ENCODE measurements at regions not wholly inside any gene's neighbourhood (a gene's known extent, or its start where the extent isn't known, plus 50 kb on each side); places are given as distances from the start of the nearest gene placed in this dataset.

DNA sequence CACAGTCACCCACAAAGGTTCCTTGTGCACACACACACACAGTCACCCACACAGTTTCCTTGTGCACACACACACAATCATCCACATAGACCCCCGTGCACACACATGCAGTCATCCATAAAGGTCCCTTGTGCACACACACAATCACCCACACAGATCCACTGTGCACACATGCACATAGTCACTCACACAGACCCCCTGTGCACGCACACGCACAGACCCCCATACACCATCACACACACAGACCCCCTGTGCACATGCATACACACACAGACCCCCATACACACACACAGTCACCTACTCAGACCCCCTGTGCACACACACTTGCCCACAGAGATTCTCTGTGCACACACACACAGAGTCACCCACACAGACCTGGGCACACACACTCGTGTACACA lies 107.1 kb downstream of the HSPH1 start:
- no peak for TF ChIP-seq CTCF (IDR thresholded peaks at IDR 0.05; ENCODE audit: extremely low read depth, missing control alignments)
- no peak for DNase-seq (ENCODE audit: low spot score)

DNA sequence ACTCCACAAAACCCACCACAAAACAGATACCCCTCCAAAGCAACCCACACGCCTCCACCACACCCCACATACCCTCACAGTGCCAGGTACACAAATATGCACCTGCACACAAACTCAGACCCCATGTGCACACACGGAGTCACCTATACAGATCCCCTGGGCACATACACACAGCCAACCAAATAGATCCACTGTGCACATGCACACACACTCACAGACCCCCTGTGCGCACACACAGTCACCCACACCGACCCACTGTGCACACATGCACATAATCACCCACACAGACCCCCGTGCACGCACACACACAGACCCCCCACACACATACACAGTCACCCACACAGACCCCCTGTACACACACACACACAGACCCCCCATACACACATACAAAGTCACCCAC lies 107.8 kb downstream of the HSPH1 start:
- DNase-seq (ENCODE audit: low spot score) = no peak
- no peak for TF ChIP-seq CTCF (IDR thresholded peaks at IDR 0.05; ENCODE audit: extremely low read depth, missing control alignments)

DNA sequence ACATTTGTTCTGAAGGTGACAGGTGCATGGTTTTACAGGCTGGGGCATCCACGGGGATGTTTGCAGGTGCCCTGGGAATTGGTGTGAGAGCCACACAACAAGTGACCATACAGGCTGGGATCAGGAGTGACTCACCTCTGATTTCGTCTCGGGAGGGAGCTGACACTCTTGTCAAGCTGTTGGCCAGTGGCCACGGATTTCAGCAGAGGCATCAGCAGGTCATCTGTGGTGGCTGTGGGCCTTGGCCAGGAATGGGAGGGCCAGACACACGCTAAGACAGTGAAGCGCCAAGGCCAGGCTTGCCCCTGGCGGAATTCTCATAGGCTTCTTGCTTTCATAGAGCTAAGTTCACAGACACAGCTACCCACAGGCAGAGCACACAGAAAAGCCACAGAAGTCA lies 108.6 kb downstream of the HSPH1 start:
- no peak for DNase-seq (ENCODE audit: low spot score)
- TF ChIP-seq CTCF (IDR thresholded peaks at IDR 0.05; ENCODE audit: extremely low read depth, missing control alignments) = no peak

DNA sequence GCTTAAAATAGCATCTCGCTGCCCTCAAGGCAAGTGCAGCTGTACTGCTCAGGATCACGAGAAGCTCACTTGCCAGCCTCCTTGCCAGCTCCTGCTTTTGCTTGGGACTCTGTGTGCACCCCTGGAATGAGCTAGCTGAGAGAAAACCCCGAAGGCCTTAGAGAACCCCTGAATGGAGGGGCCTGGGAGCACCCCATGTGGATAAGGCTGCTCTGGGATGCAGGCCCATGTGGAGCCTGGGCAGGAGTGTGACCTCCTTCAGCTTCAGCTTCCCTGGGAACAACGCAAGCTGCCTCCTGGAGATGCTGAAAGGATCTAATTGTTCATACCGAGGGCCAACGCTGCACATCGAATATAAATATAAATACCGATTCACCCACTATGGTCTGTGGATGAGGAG lies 109.2 kb downstream of the HSPH1 start:
- DNase-seq (ENCODE audit: low spot score) = no peak
- TF ChIP-seq CTCF (IDR thresholded peaks at IDR 0.05; ENCODE audit: extremely low read depth, missing control alignments) = no peak

DNA sequence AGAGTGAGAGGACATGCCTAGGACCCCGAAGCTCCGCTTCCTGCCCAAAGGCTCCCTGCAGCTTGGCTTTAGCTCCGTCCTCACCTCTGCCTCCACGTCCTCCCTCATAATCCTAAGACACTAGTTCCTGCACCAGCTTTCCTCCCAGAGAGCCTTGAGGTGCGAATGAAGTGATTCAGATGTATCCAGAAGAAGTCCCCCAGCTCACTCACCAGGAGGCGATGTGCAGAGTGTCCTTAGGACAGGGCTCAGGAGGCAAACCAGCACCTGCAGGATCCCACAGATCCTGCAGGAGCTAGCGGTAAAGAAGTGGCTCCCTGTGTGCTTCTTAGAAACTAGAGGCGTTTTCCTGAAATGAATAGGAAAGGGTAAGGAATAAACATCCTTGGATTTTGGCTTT lies 109.7 kb downstream of the HSPH1 start:
- no peak for DNase-seq (ENCODE audit: low spot score)
- no peak for TF ChIP-seq CTCF (IDR thresholded peaks at IDR 0.05; ENCODE audit: extremely low read depth, missing control alignments)

DNA sequence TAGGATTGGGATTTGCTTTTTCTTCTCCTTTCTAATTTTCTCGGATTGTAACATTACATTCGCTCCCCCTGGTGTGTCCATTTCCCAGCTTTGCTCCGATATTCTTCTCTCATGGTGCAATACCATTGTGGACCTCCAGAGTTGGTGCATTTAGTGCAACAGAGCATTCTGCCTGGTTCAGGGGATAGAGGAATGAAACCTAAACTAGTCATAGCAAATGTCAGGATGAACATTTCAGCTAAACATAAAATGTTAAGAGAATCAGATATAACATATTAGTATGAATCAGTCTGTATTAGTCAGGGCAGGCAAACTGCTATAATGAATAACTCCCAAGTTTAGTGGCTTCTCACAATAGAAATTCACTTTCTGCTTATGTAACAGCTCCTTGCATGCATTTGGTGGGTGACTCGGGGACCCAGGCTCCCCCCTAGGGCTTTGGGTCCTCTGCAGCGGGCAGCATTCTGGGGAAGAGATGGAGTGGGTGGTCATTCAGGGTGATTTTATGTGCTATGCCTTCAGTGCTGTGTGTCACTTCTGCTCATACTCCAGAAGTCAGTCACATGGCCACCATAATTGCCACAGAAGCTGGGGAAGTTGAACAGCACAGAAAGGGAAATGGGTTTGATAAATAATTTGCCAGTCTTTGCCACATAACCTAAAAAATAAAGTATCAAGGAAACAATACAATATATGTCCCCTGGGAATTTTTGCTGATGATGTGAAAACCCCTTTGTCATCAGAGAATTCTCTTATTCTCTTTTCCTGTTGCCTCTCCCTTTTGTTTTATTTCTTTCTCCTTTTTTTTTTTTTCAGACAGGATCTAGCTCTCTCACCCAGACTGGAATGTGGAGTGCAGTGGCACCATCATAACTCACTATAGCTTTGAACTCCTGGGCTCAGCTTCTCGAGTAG lies 111.0 kb downstream of the HSPH1 start:
- no peak for DNase-seq (ENCODE audit: low spot score)
- TF ChIP-seq CTCF (IDR thresholded peaks at IDR 0.05; ENCODE audit: extremely low read depth, missing control alignments) = no peak

DNA sequence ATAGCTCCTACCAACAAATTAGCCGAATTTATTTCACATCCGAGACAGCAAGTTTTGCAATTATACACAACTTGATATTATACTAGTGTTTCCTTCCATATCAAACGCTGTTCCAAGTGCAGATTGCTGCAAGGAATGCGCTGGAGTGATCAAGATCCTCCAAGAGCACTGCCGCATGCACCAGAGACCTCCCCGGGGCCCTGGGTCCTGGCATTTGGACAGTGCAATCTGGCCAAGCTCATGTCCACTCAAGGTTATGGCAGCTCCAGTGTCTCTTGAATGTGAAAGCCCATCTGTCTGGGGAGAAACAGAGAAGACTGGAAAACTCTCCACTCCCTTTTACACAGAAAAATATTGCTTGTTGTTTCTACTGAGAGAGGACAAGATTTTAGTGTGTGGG lies 111.9 kb downstream of the HSPH1 start:
- no peak for TF ChIP-seq CTCF (IDR thresholded peaks at IDR 0.05; ENCODE audit: extremely low read depth, missing control alignments)
- DNase-seq (ENCODE audit: low spot score) = no peak
